DMS114 treated with DMSO at 0.1 percent for 48 hours (cell line): ENCODE measurements at regions not wholly inside any gene's neighbourhood (a gene's known extent, or its start where the extent isn't known, plus 50 kb on each side); places are given as distances from the start of the nearest gene placed in this dataset.
"Not testable (repeated sequence)": the region's sequence is repeated elsewhere in the genome, so short reads cannot be mapped to it uniquely, and the experiment has no call there.

Source experiments
- DNase-seq: peaks from one replicate; lab custom pipeline; 2025; ENCODE audit not compliant: unreplicated experiment; lab: John Stamatoyannopoulos, UW

GRCh38 chr2:36235882-36236281 is 119.7 kb upstream of the CRIM1 start:
- DNase-seq = no peak

- no peak for DNase-seq
These were observed 120.2 kb upstream of the CRIM1 start for GRCh38 chr2:36235426-36235825.

GRCh38 chr2:36223259-36223658 is 132.3 kb upstream of the CRIM1 start:
- no peak for DNase-seq

GRCh38 chr2:36222485-36222884 is 133.1 kb upstream of the CRIM1 start:
- DNase-seq = no peak

- no peak for DNase-seq
These were observed 140.9 kb upstream of the CRIM1 start for GRCh38 chr2:36214691-36215090.

GRCh38 chr2:36203366-36203765 is 152.2 kb upstream of the CRIM1 start:
- no peak for DNase-seq

GRCh38 chr2:36197181-36197971 is 158.2 kb upstream of the CRIM1 start:
- DNase-seq = no peak

GRCh38 chr2:36193680-36194079 is 161.9 kb upstream of the CRIM1 start:
- no peak for DNase-seq

- no peak for DNase-seq
These were observed 162.6 kb upstream of the CRIM1 start for GRCh38 chr2:36192983-36193382.

- DNase-seq = no peak
These were observed 165.5 kb upstream of the CRIM1 start for GRCh38 chr2:36190097-36190496.

GRCh38 chr2:36185624-36186023 is 170.0 kb upstream of the CRIM1 start:
- DNase-seq = no peak

- DNase-seq = no peak
These were observed 170.7 kb upstream of the CRIM1 start for GRCh38 chr2:36184848-36185247.

- DNase-seq = not testable (repeated sequence)
These were observed 174.6 kb upstream of the CRIM1 start for GRCh38 chr2:36180789-36181482.

- DNase-seq = not testable (repeated sequence)
These were observed 175.3 kb upstream of the CRIM1 start for GRCh38 chr2:36180293-36180692.

- DNase-seq = not testable (repeated sequence)
These were observed 175.8 kb upstream of the CRIM1 start for GRCh38 chr2:36179668-36180269.

- DNase-seq = no peak
These were observed 177.2 kb upstream of the CRIM1 start for GRCh38 chr2:36178384-36178783.

- no peak for DNase-seq
These were observed 178.3 kb upstream of the CRIM1 start for GRCh38 chr2:36177282-36177681.

GRCh38 chr2:36174920-36175319 is 180.7 kb upstream of the CRIM1 start:
- no peak for DNase-seq

- no peak for DNase-seq
These were observed 181.7 kb upstream of the CRIM1 start for GRCh38 chr2:36173760-36174404.

GRCh38 chr2:36172824-36173223 is 182.8 kb upstream of the CRIM1 start:
- no peak for DNase-seq

- no peak for DNase-seq
These were observed 184.8 kb upstream of the CRIM1 start for GRCh38 chr2:36170805-36171204.

- DNase-seq = no peak
These were observed 185.7 kb upstream of the CRIM1 start for GRCh38 chr2:36169843-36170242.
